Psoas muscle (tissue), 7 donors: ENCODE measurements at regions not wholly inside any gene's neighbourhood (a gene's known extent, or its start where the extent isn't known, plus 50 kb on each side); places are given as distances from the start of the nearest gene placed in this dataset.
A peak's percentile ranks its signal among the peaks of the same experiment; 100 is the strongest.

Experiments used
- ATAC-seq, 4 donors: fragments of 200-7000 bp; cut with Tn5 transposase; one replicate each; pipeline ENCODE4 v1.9.1; 2020; ENCODE audit warnings: moderate library complexity in 3 of 4, mild to moderate bottlenecking in 2 of 4
- DNase-seq, 2 donors: peaks; one replicate each; pipeline ENCODE4 v3.0.0-alpha.2; 2020
- H3K27ac ChIP-seq: fragments of 200-600 bp; one replicate; pipeline ENCODE4 v1.8.0; 2022
- H3K27me3 ChIP-seq, 3 donors: fragments of 200-600 bp in 1 of 3; one replicate each; pipeline versions ENCODE4 v1.6.1 to v1.8.0; 2013 to 2022; ENCODE audit warnings: low read length in 2 of 3, mild to moderate bottlenecking in 2 of 3, moderate library complexity in 1 of 3; ENCODE audit not compliant: insufficient read depth in 3 of 3
- H3K36me3 ChIP-seq, 2 donors: fragments of 200-600 bp in 1 of 2; one replicate each; pipeline versions ENCODE4 v1.6.1 to v1.8.0; 2013 to 2022; ENCODE audit warnings: low read depth in 1 of 2, mild to moderate bottlenecking in 1 of 2, moderate library complexity in 1 of 2; ENCODE audit not compliant: insufficient read depth in 1 of 2
- H3K4me1 ChIP-seq: fragments of 200-600 bp; one replicate; pipeline ENCODE4 v1.8.0; 2022
- H3K4me3 ChIP-seq: fragments of 200-600 bp; one replicate; pipeline ENCODE4 v1.8.0; 2022; ENCODE audit warnings: mild to moderate bottlenecking
- H3K9me3 ChIP-seq: fragments of 200-600 bp; one replicate; pipeline ENCODE4 v1.8.0; 2022
- WGBS, 3 donors: extraction: QIAGEN DNeasy Blood & Tissue Kit; methylation state at CpG; one replicate each; pipeline versions ENCODE4 v1.1.6 to v1.1.7; 2013; 5-methylcytosine and 5-hydroxymethylcytosine counted together
- intact Hi-C, 2 donors: fragments of 100-400 bp; cut with DNase I; formaldehyde crosslinking; loops; one replicate each; pipeline versions ENCODE4 v1.11.0 to v1.14.2; 2022
- TF ChIP-seq, protein P1 (sequence below): fragments of 200-600 bp; IDR thresholded peaks from one replicate; pipeline ENCODE4 v1.8.0; 2022; ENCODE audit warnings: antibody characterized with exemption
- donor health status: healthy with polysubstance abuse.
- donor health status: DM: no; HTN: no; CAD: no; lungs with moderate emphysema.
- donor health status: Bipolar disorder and iron deficiency.
- donor health status: healthy.
- donor health status: DM: yes; HTN: yes; CAD: no.
- donor health status: DM: no; HTN: no; CAD: no.
- donor health status: DM: yes; HTN: yes; CAD: no.

DNA sequence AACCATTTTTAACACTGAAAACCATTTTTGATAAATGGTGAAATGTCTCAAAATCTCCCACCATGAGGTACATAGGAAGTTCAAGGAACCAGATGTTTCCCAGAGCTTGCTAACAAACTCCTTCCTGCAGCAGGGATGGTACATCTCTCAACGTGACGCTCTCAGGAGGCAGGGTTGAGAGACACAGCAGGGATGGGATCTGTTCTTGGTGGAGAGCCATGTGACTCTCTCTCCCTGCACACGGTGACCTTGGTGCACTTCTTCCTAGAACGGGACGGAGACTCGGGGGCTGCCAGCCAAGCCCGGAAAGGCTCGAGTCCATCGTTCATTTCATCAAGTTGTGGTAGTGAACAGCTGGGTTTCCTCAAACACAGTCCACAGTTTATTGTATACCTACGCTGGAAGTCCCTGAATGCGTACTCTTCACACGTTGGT lies 94.2 kb downstream of the FAM50B start:
- Histone ChIP-seq H3K27ac (no peak overlapping the region), H3K9me3 (no peaks in the 10 kb centered on the region), H3K36me3 (no peaks in the 10 kb centered on the region), H3K4me3 (no peak overlapping the region), H3K27me3 (peaks cover 0 to 2% (median 0%) of the 10 kb centered on the region in 3 donors), H3K4me1 (peaks cover 4% of the 10 kb centered on the region)
- ATAC-seq (no peak), DNase-seq (peak; percentile 30 to 62)
- intact Hi-C loops: no loop called here
- TF ChIP-seq, protein P1, sequence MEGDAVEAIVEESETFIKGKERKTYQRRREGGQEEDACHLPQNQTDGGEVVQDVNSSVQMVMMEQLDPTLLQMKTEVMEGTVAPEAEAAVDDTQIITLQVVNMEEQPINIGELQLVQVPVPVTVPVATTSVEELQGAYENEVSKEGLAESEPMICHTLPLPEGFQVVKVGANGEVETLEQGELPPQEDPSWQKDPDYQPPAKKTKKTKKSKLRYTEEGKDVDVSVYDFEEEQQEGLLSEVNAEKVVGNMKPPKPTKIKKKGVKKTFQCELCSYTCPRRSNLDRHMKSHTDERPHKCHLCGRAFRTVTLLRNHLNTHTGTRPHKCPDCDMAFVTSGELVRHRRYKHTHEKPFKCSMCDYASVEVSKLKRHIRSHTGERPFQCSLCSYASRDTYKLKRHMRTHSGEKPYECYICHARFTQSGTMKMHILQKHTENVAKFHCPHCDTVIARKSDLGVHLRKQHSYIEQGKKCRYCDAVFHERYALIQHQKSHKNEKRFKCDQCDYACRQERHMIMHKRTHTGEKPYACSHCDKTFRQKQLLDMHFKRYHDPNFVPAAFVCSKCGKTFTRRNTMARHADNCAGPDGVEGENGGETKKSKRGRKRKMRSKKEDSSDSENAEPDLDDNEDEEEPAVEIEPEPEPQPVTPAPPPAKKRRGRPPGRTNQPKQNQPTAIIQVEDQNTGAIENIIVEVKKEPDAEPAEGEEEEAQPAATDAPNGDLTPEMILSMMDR: no peak
- WGBS, 3 donors: 27 to 33% (median 29%) methylated on average over 12 of the region's 12 CpGs

DNA sequence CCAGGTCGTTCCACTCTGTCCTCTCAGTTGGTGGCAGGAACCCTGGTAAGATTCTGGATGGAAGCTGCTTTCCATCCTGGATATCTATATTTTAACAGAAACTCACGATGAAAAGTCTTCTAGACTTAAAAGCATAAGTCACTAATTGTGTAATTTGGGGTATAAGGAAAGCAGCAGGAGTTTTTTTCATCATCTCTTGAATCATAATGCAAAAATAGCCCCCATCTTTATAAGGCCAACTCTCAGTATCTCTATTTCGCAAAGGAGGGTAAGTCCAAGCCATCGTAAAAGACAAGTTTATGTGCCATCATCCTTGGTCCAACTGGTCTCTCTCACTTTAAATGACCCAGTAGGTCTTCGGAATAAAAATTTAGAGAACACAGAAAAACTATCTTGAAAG lies 95.1 kb downstream of the FAM50B start:
- TF ChIP-seq, protein P1: no peak
- Histone ChIP-seq H3K36me3 (no peaks in the 10 kb centered on the region), H3K4me3 (no peak overlapping the region), H3K9me3 (no peaks in the 10 kb centered on the region), H3K27me3 (peaks cover 0 to 5% (median 0%) of the 10 kb centered on the region in 3 donors), H3K27ac (no peak overlapping the region), H3K4me1 (peaks cover 4% of the 10 kb centered on the region)
- ATAC-seq: no peak
- WGBS, 3 donors: 80 to 88% (median 85%) methylated on average over 5 of the region's 5 CpGs
- intact Hi-C loops: no loop called here
- no peak for DNase-seq

DNA sequence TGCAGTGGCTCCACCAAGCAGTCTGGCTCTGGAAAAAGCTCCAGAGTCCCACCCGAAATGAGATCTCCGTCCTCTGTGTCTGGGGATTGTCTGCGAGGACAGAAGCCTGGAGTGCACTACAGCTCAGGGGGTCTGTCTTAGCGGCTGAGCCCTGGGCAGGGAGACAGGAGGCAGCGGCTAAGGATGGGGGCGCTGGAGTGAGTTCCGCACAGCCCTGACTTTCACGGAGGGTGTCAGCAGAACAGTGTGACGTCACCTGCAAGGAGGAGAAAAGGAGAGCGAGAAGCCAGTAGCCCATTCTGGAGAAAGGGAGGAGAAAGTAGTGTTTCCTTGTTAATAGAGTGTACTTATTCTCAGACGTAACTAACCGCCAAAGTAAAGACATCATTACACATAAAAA lies 97.6 kb downstream of the FAM50B start:
- Histone ChIP-seq H3K4me1 (peaks cover 4% of the 10 kb centered on the region), H3K4me3 (no peak overlapping the region), H3K36me3 (no peaks in the 10 kb centered on the region), H3K9me3 (no peaks in the 10 kb centered on the region), H3K27ac (no peak overlapping the region), H3K27me3 (peaks cover 0 to 5% (median 0%) of the 10 kb centered on the region in 3 donors)
- intact Hi-C loops: loop anchor here in 1 of 2 donors (5.0 kb wide), 1 partner anchor 46 kb away; no protein-coding TSS in a partner anchor
- 61 to 70% (median 66%) methylated on average over 12 of the region's 12 CpGs for WGBS, 3 donors
- DNase-seq (no peak), ATAC-seq (no peak)
- TF ChIP-seq, protein P1: no peak

DNA sequence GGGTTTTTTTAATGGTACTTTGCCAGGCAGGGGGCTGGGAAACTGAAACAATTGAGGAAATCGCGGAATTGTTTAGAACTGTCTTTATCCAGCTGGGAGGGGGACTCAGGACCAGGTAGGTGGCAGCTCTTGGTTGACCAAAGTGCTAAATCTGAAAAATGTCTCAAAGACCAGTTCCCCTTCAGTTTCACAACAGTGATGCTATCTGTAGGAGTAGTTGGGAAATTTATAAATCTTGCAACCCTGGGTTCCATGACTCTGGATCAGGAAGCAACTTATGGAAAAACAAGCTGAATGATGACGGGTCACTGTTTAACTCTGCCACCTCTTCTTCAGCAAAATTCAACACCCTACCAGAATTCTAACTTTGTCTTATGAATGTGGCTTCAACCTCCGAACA lies 99.7 kb downstream of the FAM50B start:
- ATAC-seq (no peak), DNase-seq (no peak)
- no peaks in the 10 kb centered on the region for H3K4me1 ChIP-seq
- H3K27me3 ChIP-seq: peaks cover 0 to 3% (median 0%) of the 10 kb centered on the region in 3 donors
- H3K4me3 ChIP-seq: no peak overlapping the region
- H3K9me3 ChIP-seq: no peaks in the 10 kb centered on the region
- no peak overlapping the region for H3K27ac ChIP-seq
- H3K36me3 ChIP-seq: no peaks in the 10 kb centered on the region
- intact Hi-C loops: loop anchor here in 1 of 2 donors (5.0 kb wide), 1 partner anchor 43 kb away; no protein-coding TSS in a partner anchor
- TF ChIP-seq, protein P1: no peak
- 85 to 90% (median 88%) methylated on average over 4 of the region's 4 CpGs for WGBS, 3 donors

DNA sequence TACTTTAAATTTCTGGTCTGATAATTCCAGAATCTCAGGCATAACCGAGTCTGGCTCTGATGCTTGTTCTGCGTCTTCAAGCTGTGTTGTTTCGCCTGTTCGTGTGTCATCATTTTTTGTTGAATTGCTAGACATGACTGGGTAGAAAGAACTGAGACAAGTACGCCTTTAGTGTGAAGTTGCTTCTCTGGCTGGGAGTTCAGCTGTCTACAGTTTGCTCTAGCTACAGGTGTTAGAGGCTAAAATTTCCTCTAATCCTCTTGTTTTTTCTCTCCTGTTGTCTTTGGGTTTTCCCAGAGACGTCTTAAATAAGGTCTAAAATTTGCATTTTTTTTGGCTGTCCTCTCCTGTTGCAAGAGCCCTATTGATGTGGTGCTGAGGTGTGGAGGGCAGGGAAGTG lies 100.3 kb downstream of the FAM50B start:
- Histone ChIP-seq H3K27me3 (peaks cover 0 to 3% (median 0%) of the 10 kb centered on the region in 3 donors), H3K36me3 (no peaks in the 10 kb centered on the region), H3K9me3 (no peaks in the 10 kb centered on the region), H3K4me3 (no peak overlapping the region), H3K4me1 (no peaks in the 10 kb centered on the region), H3K27ac (no peak overlapping the region)
- TF ChIP-seq, protein P1: no peak
- intact Hi-C loops: loop anchor here in 1 of 2 donors (5.0 kb wide), 1 partner anchor 43 kb away; no protein-coding TSS in a partner anchor
- ATAC-seq: no peak
- 61 to 71% (median 70%) methylated on average over 6 of the region's 6 CpGs for WGBS, 3 donors
- no peak for DNase-seq
